ENCODE measurements at regions not wholly inside any gene's neighbourhood (a gene's known extent, or its start where the extent isn't known, plus 50 kb on each side); places are given as distances from the start of the nearest gene placed in this dataset.

DNA sequence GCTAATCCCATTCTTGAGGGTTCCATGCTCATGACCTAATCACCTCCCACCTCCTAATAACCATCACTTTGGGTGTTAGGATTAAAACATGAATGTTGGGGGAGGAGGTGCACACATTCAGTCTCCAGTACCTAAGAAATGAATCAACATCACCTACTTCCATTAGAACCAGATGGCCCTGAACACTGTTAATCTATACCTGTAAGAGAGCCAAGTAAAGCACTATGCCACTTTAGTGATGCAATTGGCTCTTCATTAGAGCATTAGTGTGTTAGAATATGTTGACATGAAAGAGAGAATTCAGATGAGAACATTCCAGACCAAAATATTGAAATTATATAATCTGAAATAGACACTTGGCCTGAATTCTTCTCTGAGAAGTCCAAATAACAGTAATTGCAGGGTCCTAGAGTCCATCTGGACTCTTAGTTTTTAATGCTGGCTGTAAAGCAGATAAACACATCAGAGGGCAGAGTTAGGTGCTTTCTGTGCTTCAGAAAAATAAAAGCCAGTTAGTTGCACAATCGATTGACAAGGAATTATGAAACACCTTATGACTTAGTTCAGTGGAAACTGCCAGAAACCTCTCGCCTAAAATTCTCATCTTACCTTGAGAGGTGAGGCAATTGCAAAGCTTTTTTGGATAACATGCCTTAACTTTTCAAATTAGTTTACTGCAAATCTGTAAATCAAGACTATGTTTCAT, 923.7 kb downstream of the SLC4A3 start:
- no peaks in the 10 kb centered on the region for H3K36me3 Mint-ChIP-seq (ENCODE audit: low read depth)
- no peaks in the 10 kb centered on the region for H3K4me1 Mint-ChIP-seq (ENCODE audit: low read depth)
- no peaks in the 10 kb centered on the region for H3K27me3 Mint-ChIP-seq (ENCODE audit: low read depth)

DNA sequence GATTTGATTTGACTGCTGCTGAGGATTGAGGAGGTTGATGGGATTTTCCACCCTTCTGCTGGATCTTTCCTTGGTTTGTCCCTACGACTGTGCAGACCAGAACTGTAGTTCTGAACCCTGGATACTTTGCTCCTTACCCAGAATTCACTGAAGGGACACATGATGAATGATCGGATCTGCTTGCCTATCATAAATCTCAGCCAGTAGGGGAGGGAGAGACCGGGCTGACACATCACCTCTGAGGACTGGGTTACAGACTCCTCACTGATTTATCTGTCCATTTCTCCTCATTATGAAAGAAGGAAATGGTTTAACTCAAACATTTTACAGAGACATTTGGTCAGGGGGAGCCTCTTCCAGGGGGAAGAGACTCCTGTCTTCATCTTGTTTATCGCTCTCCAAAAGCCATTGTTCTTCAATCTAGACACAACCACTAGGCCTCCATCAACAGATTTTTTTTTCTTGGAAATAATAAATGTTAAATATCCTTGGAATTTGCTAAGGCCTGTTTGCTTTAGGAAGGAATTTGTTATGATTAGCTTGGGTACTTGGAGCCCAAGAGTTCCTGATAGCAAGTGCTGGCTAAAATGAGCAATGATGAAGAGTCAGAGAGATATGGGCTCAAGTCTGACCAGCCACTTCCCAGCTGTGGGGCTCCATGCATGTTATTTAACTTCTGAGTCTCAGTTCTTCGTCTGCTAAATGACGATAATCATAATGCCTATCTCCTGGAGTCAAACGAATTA, 925.5 kb downstream of the SLC4A3 start:
- H3K27ac Mint-ChIP-seq = no peak overlapping the region
- H3K36me3 Mint-ChIP-seq (ENCODE audit: low read depth) = no peaks in the 10 kb centered on the region
- no peaks in the 10 kb centered on the region for H3K4me1 Mint-ChIP-seq (ENCODE audit: low read depth)
- no peaks in the 10 kb centered on the region for H3K27me3 Mint-ChIP-seq (ENCODE audit: low read depth)
- H3K4me3 Mint-ChIP-seq = no peak overlapping the region
- no peaks in the 10 kb centered on the region for H3K9me3 Mint-ChIP-seq

More for the DNA sequence above, 923.7 kb downstream of the SLC4A3 start:
- Mint-ChIP-seq H3K9me3 (no peaks in the 10 kb centered on the region), H3K27ac (no peak overlapping the region), H3K4me3 (no peak overlapping the region)

DNA sequence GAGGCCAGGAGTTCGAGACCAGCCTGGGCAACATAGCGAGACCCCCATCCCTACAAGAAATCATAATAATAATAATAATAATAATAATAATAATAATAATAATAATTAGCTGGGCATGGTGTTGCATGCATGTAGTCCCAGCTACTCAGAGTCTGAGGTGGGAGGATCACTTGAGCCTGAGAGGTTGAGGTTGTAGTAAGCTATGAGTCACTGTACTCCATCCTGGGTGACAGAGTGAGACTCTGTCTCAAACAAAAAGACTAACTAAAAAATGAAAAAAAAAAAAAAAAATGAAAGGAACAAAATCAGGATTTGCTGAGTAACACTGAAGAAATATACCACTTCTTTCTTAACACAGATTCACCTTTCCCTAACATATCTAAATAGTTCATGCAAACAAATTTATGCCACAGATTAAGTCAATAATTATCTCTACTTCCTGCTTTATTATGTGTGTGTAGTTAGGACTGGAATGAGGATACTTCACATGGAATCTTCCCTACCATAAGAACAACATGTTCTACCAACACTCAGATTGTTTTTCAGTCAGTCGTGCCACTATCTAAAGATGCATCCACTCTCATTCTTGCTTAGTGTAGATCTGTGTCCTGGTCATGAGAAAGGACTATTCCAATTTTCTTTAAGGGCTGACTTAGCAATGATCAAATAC, 928.7 kb downstream of the SLC4A3 start:
- Mint-ChIP-seq H3K36me3 (ENCODE audit: low read depth) (no peaks in the 10 kb centered on the region), H3K4me3 (no peak overlapping the region), H3K27ac (no peak overlapping the region), H3K9me3 (no peaks in the 10 kb centered on the region), H3K4me1 (ENCODE audit: low read depth) (no peaks in the 10 kb centered on the region), H3K27me3 (ENCODE audit: low read depth) (no peaks in the 10 kb centered on the region)

DNA sequence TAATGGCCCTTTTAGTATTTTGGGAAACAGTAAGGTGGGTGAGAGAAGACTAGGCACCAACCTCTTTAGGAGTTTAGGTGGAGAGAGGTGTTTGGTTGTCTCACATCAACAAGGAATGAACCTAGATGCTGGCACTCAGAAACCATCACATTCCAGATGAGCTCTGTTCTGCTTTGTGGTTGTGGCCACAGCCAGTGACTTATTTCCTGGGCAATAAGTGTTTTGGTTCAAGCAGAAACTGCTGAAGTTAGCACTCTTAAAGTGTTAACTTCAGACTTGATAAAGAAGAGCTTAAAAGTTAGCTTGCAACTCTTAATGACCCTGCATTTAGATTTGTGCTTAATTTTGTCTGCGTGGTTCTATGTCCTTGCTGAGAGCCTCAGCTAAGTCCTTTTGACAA, 929.2 kb downstream of the SLC4A3 start:
- no peak overlapping the region for H3K4me3 Mint-ChIP-seq
- H3K36me3 Mint-ChIP-seq (ENCODE audit: low read depth) = no peaks in the 10 kb centered on the region
- H3K9me3 Mint-ChIP-seq = no peaks in the 10 kb centered on the region
- no peak overlapping the region for H3K27ac Mint-ChIP-seq
- H3K27me3 Mint-ChIP-seq (ENCODE audit: low read depth) = no peaks in the 10 kb centered on the region
- H3K4me1 Mint-ChIP-seq (ENCODE audit: low read depth) = no peaks in the 10 kb centered on the region

DNA sequence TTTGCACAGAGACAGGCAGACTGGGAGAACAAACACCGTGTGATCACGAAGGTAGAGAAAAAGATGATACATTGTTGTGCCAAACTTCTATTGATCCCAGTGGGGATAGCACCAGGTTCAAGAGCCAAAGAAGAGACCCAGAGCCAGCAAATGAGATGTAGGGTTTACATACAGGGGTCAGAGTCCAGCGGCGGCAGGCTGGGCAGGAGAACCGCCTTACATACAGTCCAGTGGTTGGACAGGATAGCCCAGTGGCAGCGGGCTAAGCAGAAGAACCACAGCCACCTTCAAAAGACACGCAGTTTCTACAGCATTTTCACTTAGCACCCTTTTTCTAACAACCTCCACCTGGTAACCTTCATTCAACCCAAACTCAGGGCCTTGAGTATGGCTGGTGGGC, 932.8 kb downstream of the SLC4A3 start:
- H3K9me3 Mint-ChIP-seq = no peaks in the 10 kb centered on the region
- no peaks in the 10 kb centered on the region for H3K36me3 Mint-ChIP-seq (ENCODE audit: low read depth)
- H3K27ac Mint-ChIP-seq = no peak overlapping the region
- no peak overlapping the region for H3K4me3 Mint-ChIP-seq
- H3K4me1 Mint-ChIP-seq (ENCODE audit: low read depth) = no peaks in the 10 kb centered on the region
- no peaks in the 10 kb centered on the region for H3K27me3 Mint-ChIP-seq (ENCODE audit: low read depth)

DNA sequence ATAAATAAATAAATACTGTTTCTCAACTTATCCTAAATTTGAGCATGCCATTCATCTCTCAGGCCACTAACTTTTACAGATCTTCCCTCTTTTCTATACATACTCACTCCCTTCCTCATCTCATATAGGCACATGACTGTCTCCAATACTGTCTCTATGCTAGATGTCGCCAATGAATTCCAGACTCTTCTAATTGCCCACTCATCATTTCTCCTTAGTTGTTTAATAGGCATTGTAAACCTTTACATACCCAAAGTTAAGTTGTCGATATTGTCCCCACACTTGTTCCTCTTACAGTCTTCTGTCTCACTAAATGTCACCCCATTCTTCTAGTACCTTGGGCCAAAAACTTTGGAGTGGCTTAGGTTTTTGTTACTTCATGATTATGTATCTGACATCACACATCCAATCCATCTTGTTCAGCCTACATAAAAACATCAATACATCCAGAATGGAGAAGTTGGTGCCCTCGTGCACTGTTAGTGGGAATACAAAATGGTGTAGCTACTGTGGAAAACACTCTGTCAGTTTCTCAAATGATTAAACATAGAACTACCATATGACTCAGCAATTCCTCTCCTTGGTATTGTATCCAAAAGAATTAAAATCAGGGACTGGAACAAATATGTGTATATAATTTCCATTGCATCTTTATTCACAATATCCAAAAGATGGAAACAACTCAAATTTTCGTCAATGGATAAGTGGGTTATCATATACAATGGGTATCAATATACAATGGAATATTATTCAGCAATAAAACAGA, 935.1 kb downstream of the SLC4A3 start:
- Mint-ChIP-seq H3K4me3 (no peak overlapping the region), H3K4me1 (ENCODE audit: low read depth) (no peaks in the 10 kb centered on the region)

DNA sequence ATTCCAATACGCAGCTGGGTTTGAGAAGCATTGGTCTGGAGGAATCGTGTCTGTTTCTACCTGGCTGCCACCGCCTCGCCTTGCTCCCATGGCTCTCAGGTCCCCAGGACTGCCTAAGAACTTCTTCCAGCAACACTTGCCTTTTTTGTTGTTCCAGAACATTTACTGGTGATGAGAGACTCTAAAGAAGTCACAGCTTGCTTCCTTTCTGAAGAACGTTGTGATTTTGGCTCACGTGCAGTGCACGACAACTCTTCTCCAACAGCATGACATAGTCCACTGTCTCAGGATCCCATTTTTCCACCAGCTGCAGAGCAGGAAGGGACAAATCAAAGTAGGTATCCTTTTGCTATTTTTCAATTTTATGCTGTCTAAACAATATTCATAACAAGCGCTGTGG, 940.9 kb downstream of the SLC4A3 start:
- no peaks in the 10 kb centered on the region for H3K27me3 Mint-ChIP-seq (ENCODE audit: low read depth)
- no peak overlapping the region for H3K27ac Mint-ChIP-seq
- H3K36me3 Mint-ChIP-seq (ENCODE audit: low read depth) = no peaks in the 10 kb centered on the region
- H3K4me3 Mint-ChIP-seq = no peak overlapping the region
- H3K4me1 Mint-ChIP-seq (ENCODE audit: low read depth) = no peaks in the 10 kb centered on the region
- H3K9me3 Mint-ChIP-seq = no peaks in the 10 kb centered on the region

More for the DNA sequence above, 935.1 kb downstream of the SLC4A3 start:
- Mint-ChIP-seq H3K27ac (no peak overlapping the region), H3K36me3 (ENCODE audit: low read depth) (no peaks in the 10 kb centered on the region), H3K27me3 (ENCODE audit: low read depth) (no peaks in the 10 kb centered on the region), H3K9me3 (no peaks in the 10 kb centered on the region)

DNA sequence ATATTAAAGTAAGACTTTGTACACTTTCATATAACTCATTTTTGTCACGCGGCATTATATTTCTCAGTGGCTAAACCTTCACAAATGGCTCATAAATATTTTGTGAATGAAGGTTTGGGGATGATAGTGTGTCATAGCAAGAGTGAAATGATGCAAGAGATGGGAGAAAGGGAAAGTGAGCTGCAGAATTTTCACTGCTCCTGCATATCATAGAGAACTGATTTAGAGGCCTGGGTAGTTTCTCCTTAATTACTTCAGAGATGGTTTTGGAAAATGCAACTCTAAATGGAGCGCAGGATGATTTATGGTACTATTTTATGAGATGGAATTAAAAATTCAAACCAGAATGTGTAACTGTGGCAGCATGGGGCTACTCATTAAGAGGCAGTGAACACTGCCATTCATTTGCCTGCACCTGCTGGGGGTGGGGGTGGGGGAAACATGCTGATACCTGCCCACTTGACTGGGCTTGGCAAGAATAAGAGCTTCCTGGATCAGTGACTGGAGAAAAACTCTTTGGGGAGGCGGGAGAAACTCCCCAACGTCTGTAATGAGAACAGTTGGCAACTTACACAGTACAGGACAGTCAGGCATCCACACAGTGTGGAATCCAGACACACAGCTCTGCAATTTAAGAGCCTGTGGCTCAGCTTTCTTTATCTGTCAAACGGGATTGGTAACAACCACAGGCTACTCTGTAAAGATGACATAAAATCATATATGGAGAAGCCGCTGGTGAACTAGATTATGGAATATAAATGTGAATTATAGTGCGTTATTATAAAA, 941.9 kb downstream of the SLC4A3 start:
- Mint-ChIP-seq H3K9me3 (no peaks in the 10 kb centered on the region), H3K4me1 (ENCODE audit: low read depth) (no peaks in the 10 kb centered on the region), H3K36me3 (ENCODE audit: low read depth) (no peaks in the 10 kb centered on the region), H3K27me3 (ENCODE audit: low read depth) (no peaks in the 10 kb centered on the region), H3K27ac (no peak overlapping the region), H3K4me3 (no peak overlapping the region)

DNA sequence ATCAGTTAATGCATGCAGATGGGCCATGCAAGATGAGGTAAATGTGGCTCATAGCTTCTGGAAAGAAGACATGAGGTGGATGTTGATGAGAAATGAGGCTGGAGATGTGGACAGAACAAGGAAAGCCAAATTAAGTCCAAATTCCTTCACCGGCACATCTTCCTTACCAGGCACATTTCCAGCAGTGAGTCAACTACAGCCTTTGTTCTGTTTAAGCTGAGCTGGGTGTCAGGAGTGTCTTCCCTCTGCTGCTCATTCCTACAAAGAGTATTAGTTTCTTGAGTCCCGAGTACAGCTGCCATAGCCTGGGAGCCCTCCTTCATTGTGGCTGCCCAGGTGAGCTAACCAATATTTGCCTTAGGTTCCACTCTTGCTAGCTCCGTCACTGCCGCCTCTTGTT, 945.0 kb downstream of the SLC4A3 start:
- no peaks in the 10 kb centered on the region for H3K9me3 Mint-ChIP-seq
- H3K4me3 Mint-ChIP-seq = no peak overlapping the region
- no peaks in the 10 kb centered on the region for H3K4me1 Mint-ChIP-seq (ENCODE audit: low read depth)
- no peaks in the 10 kb centered on the region for H3K36me3 Mint-ChIP-seq (ENCODE audit: low read depth)
- no peaks in the 10 kb centered on the region for H3K27me3 Mint-ChIP-seq (ENCODE audit: low read depth)
- no peak overlapping the region for H3K27ac Mint-ChIP-seq

DNA sequence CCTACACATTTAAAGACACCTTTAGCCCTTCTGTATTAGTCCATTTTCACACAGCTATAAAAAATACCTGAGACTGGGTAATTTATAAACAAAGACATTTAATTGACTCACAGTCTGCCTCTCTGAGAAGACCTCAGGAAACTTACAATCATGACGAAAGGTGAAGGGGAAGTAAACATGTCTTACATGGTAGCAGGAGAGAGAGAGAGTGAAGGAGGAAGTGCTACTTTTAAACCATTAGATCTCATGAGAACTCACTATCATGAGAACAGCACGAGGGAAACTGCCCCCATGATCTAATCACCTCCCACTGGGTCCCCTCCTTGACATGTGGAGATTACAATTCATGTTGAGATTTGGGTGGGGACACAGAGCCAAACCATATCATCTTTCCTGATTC, 946.6 kb downstream of the SLC4A3 start:
- no peaks in the 10 kb centered on the region for H3K27me3 Mint-ChIP-seq (ENCODE audit: low read depth)
- no peaks in the 10 kb centered on the region for H3K9me3 Mint-ChIP-seq
- no peak overlapping the region for H3K27ac Mint-ChIP-seq
- no peaks in the 10 kb centered on the region for H3K36me3 Mint-ChIP-seq (ENCODE audit: low read depth)
- no peaks in the 10 kb centered on the region for H3K4me1 Mint-ChIP-seq (ENCODE audit: low read depth)
- H3K4me3 Mint-ChIP-seq = no peak overlapping the region

DNA sequence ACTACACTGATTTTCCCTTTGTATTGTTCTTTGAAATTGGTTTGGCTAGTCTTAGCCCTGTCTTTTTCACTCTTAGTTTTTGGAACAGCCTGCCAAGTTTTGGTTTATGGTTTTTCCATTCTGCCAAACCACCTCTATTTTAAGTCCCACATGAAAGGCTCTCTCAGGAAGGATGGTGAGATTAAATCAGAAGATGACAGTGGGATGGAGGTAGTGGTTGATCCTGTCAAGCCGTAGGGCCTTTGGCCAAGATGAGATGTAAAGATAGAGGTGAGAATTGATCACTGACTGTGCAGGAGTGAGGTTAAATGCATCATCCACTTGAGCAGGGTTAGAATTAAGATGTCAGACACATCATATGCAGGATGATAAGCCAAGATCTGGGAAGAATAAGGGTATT, 948.5 kb downstream of the SLC4A3 start:
- H3K27me3 Mint-ChIP-seq (ENCODE audit: low read depth) = no peaks in the 10 kb centered on the region
- H3K36me3 Mint-ChIP-seq (ENCODE audit: low read depth) = no peaks in the 10 kb centered on the region
- no peak overlapping the region for H3K27ac Mint-ChIP-seq
- H3K4me3 Mint-ChIP-seq = no peak overlapping the region
- no peaks in the 10 kb centered on the region for H3K9me3 Mint-ChIP-seq
- no peaks in the 10 kb centered on the region for H3K4me1 Mint-ChIP-seq (ENCODE audit: low read depth)

DNA sequence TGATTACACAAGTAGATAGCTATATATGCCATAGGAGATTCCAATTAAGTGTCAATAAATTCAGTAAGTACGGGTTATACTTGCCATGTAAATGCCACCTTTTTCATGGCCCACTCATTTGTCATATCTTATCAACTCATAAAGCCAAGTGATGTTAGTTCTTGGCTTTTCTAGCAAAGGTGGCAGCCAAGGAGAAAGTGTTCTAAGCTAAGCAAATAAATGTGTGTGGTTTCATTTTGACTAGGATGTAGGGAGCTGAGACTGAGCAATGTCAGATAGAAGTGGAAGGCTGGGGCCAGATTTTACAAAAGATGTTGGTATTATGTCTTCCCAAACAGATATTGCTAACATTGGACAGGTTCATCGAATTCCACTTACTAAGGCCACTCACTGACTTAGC, 952.0 kb downstream of the SLC4A3 start:
- H3K9me3 Mint-ChIP-seq = no peaks in the 10 kb centered on the region
- no peaks in the 10 kb centered on the region for H3K4me1 Mint-ChIP-seq (ENCODE audit: low read depth)
- H3K4me3 Mint-ChIP-seq = no peak overlapping the region
- no peaks in the 10 kb centered on the region for H3K36me3 Mint-ChIP-seq (ENCODE audit: low read depth)
- H3K27me3 Mint-ChIP-seq (ENCODE audit: low read depth) = no peaks in the 10 kb centered on the region
- H3K27ac Mint-ChIP-seq = no peak overlapping the region

DNA sequence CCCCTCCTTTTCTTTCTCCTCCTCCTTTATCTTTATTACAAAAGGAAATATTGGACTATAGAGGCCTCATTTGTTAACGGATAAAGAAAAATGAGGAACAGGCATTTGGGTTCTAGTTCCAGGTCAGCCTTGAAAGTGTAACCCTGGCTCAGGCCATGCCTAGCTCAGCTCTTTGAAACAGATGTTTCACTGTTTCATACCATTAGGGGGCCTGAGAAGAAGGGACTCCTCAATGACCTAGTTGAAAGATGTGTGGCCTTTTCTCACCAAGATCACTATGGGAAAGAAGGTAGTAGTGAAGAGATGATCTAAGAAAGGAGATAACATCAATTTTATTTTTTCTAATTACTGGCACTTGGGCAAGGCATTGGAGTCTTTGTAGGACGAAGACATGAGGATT, 952.7 kb downstream of the SLC4A3 start:
- Mint-ChIP-seq H3K9me3 (no peaks in the 10 kb centered on the region), H3K27me3 (ENCODE audit: low read depth) (no peaks in the 10 kb centered on the region), H3K4me3 (no peak overlapping the region), H3K36me3 (ENCODE audit: low read depth) (no peaks in the 10 kb centered on the region), H3K4me1 (ENCODE audit: low read depth) (no peaks in the 10 kb centered on the region), H3K27ac (no peak overlapping the region)

DNA sequence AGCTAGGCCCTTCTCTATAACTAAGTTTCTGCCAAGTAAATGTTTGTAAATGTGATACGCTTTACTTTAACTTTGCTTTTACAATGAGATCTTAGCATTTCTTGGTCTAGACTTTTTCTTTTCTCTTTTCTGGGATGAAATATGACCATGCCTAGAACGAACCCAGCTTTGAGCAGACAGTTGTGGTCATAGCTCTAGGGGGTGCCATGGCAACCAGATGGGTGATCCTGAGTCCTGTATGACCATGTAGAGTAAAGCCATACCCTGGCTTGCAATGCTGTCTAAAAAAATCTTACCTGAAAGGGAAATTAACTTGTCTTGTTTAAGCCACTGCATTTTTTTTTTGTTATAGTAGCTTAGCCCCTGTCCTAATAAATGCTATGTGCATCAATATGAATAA, 956.3 kb downstream of the SLC4A3 start:
- H3K27ac Mint-ChIP-seq = no peak overlapping the region
- H3K4me1 Mint-ChIP-seq (ENCODE audit: low read depth) = no peaks in the 10 kb centered on the region
- H3K4me3 Mint-ChIP-seq = no peak overlapping the region
- H3K36me3 Mint-ChIP-seq (ENCODE audit: low read depth) = no peaks in the 10 kb centered on the region
- H3K9me3 Mint-ChIP-seq = no peaks in the 10 kb centered on the region
- no peaks in the 10 kb centered on the region for H3K27me3 Mint-ChIP-seq (ENCODE audit: low read depth)

All from T-helper 1 cell treated with Interleukin-12 subunit alpha and Interleukin-12 subunit beta and Interleukin-4 antibody, amounts not matched to agents 30 μg/mL and 1 μg/mL, for 36 hours (primary cell).